IPS DF 19.7 (cell line): ENCODE measurements at regions not wholly inside any gene's neighbourhood (a gene's known extent, or its start where the extent isn't known, plus 50 kb on each side); places are given as distances from the start of the nearest gene placed in this dataset.

ENCODE experiments used
- DNase-seq: peaks from one replicate; pipeline ENCODE4 v3.0.0-alpha.2; 2013; ENCODE audit warnings: low read depth, low spot score

DNA sequence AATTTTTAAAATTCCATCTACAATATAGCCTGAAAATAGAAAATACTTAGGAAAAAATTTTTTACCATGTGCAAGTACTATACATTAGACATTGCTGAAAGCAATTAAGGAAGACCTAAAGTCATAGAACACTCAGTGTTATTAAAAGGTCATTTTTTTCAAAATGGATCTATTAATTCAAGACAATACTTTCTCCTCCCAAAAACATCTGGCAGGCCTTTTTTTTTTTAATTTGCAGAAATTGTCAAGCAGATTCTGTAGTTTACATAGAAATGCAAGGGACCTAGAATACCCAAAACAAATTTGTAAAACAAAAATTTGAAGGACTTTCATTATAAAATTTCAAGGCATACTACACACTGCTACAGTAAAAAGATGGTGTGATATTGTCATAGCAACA is 238.4 kb upstream of the VEPH1 start:
- no peak for DNase-seq

GRCh38 chr3:157738441-157738840 is 235.2 kb upstream of the VEPH1 start:
- no peak for DNase-seq

GRCh38 chr3:157718800-157719199 is 215.6 kb upstream of the VEPH1 start:
- no peak for DNase-seq

- DNase-seq = no peak
Observed at GRCh38 chr3:157713101-157713500, 209.9 kb upstream of the VEPH1 start.

GRCh38 chr3:157705258-157705657 is 202.0 kb upstream of the VEPH1 start:
- DNase-seq = no peak

DNA sequence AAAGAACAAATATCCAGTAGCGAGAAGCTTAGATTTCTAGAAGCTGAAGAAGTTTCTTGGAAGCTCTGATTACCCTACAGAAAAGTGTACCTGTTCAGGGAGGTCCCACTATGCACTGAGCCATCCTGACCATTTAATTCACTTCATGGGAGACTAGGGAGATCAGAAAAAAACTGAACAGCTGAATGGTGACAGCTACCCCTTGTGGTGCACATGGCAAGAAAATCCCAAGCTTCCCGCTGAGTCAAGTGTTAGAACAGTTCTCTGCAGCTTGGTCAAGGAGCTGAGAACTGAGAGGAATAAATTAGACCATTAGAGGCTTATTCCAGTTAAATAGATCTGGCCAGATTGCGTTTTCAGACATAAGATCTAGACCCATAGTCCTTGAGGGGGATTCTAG is 197.2 kb upstream of the VEPH1 start:
- no peak for DNase-seq

GRCh38 chr3:157695586-157695985 is 192.4 kb upstream of the VEPH1 start:
- DNase-seq = no peak

DNA sequence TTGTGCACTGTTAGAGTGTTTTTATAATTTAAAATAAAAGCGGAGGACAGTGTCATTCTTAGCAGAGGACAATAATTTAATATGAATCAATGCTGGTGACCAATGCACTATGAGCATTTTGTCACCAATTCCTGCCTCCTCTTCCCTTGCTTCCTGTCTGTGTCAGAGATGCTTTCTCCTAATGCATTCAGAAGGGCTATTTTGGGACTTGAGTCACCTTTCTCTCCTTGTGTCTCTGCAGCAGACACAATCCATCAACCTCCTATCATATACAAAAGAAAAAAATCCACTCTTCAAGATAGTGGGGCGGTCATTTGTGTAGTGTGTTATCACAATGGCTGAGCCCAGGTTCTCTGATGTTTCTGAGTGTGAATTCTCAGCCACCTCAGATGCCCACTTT is 191.9 kb upstream of the VEPH1 start:
- no peak for DNase-seq

DNA sequence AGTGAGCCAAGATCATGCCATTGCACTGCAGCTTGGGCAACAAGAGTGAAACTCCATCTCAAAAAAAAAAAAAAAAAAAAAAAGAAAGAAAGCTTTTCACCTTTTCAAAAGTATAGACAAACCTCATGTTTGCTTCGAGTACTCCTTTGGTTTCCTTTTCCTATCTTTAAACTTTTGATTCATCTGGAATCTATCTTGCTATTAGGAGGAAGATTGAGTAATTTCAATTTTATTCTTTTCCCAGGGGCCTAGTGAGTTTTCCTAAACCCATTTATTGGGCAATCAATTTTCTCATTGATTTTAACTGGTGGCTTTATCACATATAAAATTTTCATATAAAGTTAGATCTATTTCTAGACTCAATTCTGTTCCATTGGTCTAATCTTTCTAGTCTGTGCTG is 190.5 kb upstream of the VEPH1 start:
- DNase-seq = no peak

- DNase-seq = no peak
Observed at GRCh38 chr3:157692468-157692867, 189.3 kb upstream of the VEPH1 start.

GRCh38 chr3:157683668-157684067 is 180.5 kb upstream of the VEPH1 start:
- no peak for DNase-seq

GRCh38 chr3:157672061-157672460 is 168.8 kb upstream of the VEPH1 start:
- DNase-seq = no peak

- no peak for DNase-seq
Observed at GRCh38 chr3:157671656-157672055, 168.4 kb upstream of the VEPH1 start.

DNA sequence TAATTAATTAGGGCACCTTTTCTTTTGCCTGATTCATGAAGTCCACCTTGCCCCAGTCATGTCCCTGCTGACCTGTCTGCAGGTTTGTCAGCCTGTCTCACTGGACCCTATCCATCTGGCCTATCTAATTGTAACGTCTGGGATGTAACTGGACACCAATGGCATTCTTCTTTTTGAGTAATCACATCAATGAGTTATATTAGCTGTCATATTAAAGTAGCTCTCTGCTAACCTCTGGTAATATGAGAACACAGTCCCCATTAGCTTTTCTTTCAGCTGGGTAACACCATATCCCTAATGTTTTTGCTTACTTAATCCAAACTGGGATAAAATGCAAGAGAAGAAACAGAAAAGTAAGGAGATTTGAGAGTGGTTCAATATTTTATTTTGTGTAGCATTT is 166.2 kb upstream of the VEPH1 start:
- no peak for DNase-seq

- no peak for DNase-seq
Observed at GRCh38 chr3:157667493-157667892, 164.3 kb upstream of the VEPH1 start.

DNA sequence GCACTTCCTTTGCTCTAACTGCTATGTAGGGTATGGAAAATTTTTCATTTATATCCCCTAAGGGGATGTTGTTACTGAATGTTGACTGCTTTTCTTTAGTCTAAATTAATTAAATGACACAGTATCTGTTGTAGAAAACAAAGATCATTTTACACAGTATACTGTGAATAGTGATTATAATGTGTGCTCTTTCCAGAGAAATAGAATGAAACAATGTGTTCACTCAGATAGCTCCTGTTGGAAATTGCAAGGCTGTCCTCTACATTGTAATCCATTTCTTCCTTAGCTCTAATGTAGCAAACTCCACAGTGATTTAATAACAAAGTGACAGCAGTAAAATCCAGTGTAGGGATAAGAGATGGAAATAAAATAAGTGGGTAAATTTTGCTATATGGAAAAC is 159.0 kb upstream of the VEPH1 start:
- no peak for DNase-seq

DNA sequence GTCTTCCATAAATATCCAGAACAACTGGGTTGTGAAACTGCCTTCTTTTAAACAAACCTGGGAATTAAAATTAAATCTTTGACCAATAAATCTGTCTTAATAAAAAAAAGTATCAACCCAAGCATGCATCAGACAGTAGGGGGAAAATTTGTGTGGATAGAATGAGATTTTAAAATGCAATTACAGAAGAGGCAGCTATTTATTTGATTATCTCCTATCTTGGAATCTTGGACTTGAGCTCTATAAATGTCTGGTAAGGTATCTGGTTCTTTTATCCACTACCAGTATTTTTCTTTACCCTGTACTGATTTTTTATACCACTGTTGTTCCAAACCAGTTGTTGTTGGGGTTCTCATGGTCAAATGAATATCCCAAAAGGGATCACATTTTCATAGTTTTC is 157.6 kb upstream of the VEPH1 start:
- DNase-seq = no peak

DNA sequence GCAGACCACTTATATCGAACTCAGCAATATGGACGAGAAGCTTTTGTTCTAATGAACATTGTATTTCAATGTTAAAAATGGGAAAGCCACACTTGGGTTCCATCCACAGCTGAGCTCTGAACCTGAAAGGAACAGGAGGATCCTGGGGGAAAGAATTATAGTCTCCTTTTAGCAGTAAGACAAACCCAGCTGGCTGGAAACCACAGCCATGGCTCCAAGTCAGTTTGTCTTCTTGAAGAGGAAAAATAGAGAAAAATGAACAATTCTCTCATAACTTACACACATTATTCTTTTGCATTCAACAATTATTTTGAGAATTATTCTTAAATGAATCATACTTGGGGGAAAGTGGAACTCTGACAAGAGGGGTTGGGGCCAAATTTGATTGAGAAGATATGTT is 149.2 kb upstream of the VEPH1 start:
- DNase-seq = no peak

GRCh38 chr3:157650699-157651098 is 147.5 kb upstream of the VEPH1 start:
- DNase-seq = no peak

GRCh38 chr3:157650172-157650571 is 147.0 kb upstream of the VEPH1 start:
- DNase-seq = no peak

GRCh38 chr3:157649511-157649910 is 146.3 kb upstream of the VEPH1 start:
- no peak for DNase-seq

- DNase-seq = no peak
Observed at GRCh38 chr3:157647820-157648219, 144.6 kb upstream of the VEPH1 start.

GRCh38 chr3:157639756-157640426 is 136.7 kb upstream of the VEPH1 start:
- DNase-seq = no peak

- no peak for DNase-seq
Observed at GRCh38 chr3:157637866-157638265, 134.7 kb upstream of the VEPH1 start.
